Activated CD8-positive, alpha-beta memory T cell treated with anti-CD3 and anti-CD28 coated beads, Interleukin-2, amount 50 U/mL, for 24 hours (primary cell): ENCODE measurements at regions not wholly inside any gene's neighbourhood (a gene's known extent, or its start where the extent isn't known, plus 50 kb on each side); places are given as distances from the start of the nearest gene placed in this dataset.
"Not testable (repeated sequence)": the region's sequence is repeated elsewhere in the genome, so short reads cannot be mapped to it uniquely, and the experiment has no call there.

Experiments used
- DNase-seq: peaks from one replicate; pipeline ENCODE4 v3.0.0-alpha.2; 2020; ENCODE audit errors: extremely low read depth

GRCh38 chr10:113463777-113464176, 89.1 kb upstream of the HABP2 start:
- no peak for DNase-seq

- no peak for DNase-seq
Observed at GRCh38 chr10:113469796-113470195, 83.1 kb upstream of the HABP2 start.

GRCh38 chr10:113470372-113471240, 82.2 kb upstream of the HABP2 start:
- no peak for DNase-seq

- no peak for DNase-seq
Observed at GRCh38 chr10:113471241-113471996, 81.4 kb upstream of the HABP2 start.

- DNase-seq = no peak
Observed at GRCh38 chr10:113473011-113473410, 79.8 kb upstream of the HABP2 start.

GRCh38 chr10:113473851-113474250, 79.0 kb upstream of the HABP2 start:
- no peak for DNase-seq

GRCh38 chr10:113474752-113475151, 78.1 kb upstream of the HABP2 start:
- DNase-seq = no peak

- no peak for DNase-seq
Observed at GRCh38 chr10:113475381-113475807, 77.5 kb upstream of the HABP2 start.

- no peak for DNase-seq
Observed at GRCh38 chr10:113476191-113476590, 76.7 kb upstream of the HABP2 start.

GRCh38 chr10:113476673-113477072, 76.2 kb upstream of the HABP2 start:
- no peak for DNase-seq

GRCh38 chr10:113477451-113477850, 75.4 kb upstream of the HABP2 start:
- DNase-seq = no peak

- no peak for DNase-seq
Observed at GRCh38 chr10:113479346-113480080, 73.3 kb upstream of the HABP2 start.

GRCh38 chr10:113480081-113480360, 72.8 kb upstream of the HABP2 start:
- DNase-seq = no peak

- DNase-seq = no peak
Observed at GRCh38 chr10:113480851-113481502, 71.9 kb upstream of the HABP2 start.

- DNase-seq = no peak
Observed at GRCh38 chr10:113484487-113484886, 68.4 kb upstream of the HABP2 start.

GRCh38 chr10:113485736-113486135, 67.1 kb upstream of the HABP2 start:
- no peak for DNase-seq

GRCh38 chr10:113486531-113486930, 66.3 kb upstream of the HABP2 start:
- no peak for DNase-seq

GRCh38 chr10:113487154-113487553, 65.7 kb upstream of the HABP2 start:
- no peak for DNase-seq

GRCh38 chr10:113488186-113488585, 64.7 kb upstream of the HABP2 start:
- DNase-seq = no peak

GRCh38 chr10:113489522-113489921, 63.3 kb upstream of the HABP2 start:
- DNase-seq = not testable (repeated sequence)

- DNase-seq = no peak
Observed at GRCh38 chr10:113491967-113492565, 60.8 kb upstream of the HABP2 start.

GRCh38 chr10:113493195-113493594, 59.7 kb upstream of the HABP2 start:
- DNase-seq = no peak
